NOMO-1 treated with DMSO at 0.1 percent for 48 hours (cell line): ENCODE measurements at regions not wholly inside any gene's neighbourhood (a gene's known extent, or its start where the extent isn't known, plus 50 kb on each side); places are given as distances from the start of the nearest gene placed in this dataset.

ENCODE experiments used
- DNase-seq: peaks from one replicate; lab custom pipeline; 2025; ENCODE audit not compliant: unreplicated experiment; lab: John Stamatoyannopoulos, UW

DNA sequence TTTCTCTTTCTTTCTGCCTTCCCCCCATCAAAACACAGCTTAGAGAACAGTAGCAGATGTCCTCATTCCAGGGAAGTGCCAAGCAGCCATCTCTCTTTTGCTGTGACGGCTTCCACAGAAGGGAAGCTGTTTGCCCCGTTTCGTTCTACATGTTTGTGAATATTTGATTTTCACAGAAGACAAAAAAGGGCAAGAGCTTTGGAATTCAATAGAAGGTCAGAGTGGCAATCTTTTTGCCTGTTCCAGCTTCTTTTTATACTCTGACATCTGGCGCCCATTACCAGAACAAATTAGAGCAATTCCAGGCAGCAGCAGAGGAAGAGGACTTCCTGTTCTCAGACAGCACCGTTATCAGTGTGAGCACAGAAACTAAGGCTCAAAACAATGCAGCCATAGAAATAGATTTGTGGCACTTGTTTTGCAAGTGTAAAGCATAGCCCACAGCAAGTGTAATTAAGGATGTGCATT lies 79.0 kb upstream of the CDH19 start:
- DNase-seq: no peak

- DNase-seq: no peak
These were observed 72.8 kb upstream of the CDH19 start for GRCh38 chr18:66676699-66677098.

DNA sequence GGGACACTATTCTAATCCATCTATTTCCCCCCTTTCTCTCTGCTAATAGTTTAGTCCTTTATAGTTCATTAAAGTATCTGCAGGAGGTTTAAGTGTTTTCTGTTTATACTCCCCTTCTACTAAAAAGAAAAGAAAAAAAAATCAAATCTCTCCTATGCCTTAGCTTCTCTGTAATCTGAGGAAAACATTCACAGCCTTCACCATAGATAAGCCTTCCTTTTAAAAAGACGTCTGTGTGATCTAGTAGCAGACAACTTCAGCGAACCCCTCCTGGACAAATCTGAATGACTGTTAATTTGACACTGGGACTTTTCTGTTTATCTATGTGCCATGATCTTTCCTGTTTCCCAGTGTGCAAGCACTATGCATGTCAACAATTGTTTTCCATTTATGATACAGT lies 70.4 kb upstream of the CDH19 start:
- DNase-seq: no peak

- DNase-seq: no peak
These were observed 64.8 kb upstream of the CDH19 start for GRCh38 chr18:66668706-66669105.

DNA sequence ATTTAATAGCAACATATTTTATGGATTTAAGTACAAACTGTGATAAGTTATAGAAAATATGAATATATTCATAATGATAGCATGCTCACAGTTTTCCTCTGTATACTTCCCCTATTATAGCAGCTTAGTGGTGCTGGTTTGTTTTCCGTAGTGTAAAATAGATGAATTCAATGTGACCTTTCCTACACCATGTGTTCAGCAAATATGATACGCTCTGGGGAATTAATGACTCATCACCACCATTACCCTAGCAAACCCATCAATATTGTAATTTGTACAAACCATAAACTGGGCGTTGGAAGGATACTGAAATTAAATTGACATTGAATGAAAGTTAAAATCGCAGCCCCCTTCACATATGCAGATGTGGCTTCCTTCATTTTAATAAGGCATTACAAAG lies 58.7 kb upstream of the CDH19 start:
- no peak for DNase-seq

- no peak for DNase-seq
These were observed 51.5 kb upstream of the CDH19 start for GRCh38 chr18:66655407-66655806.
